ENCODE measurements at regions not wholly inside any gene's neighbourhood (a gene's known extent, or its start where the extent isn't known, plus 50 kb on each side); places are given as distances from the start of the nearest gene placed in this dataset.

DNA sequence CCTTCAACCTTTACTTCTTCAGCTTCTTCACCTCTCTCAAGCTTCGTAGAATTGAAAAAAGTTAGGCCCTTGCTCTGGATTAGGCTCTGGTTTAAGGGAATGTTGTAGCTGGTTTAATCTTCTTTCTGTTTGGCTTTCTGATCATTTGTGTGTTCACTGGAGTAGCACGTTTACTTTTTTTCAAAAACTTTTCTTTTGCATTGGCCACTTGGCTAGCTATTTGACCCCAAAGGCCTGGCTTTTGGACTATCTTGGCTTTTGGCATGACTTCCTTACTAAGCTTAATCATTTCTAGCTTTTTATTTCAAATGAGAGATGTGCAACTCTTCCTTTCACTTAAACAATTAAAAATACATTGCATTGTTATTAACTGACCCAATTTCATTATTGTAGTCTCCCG lies 1154.8 kb upstream of the ZEB2 start:
- H2AFZ ChIP-seq (ENCODE audit: low read length): no peak overlapping the region
- ATAC-seq (no peak), DNase-seq (no peak)
- POLR2A ChIA-PET (ENCODE audit: unreplicated experiment): no interaction called here
- no peaks in the 10 kb centered on the region for H3K9me2 ChIP-seq (replicated peaks; ENCODE audit: low read length)
- H3K4me1 ChIP-seq (ENCODE audit: insufficient read depth, low read length): no peaks in the 10 kb centered on the region
- no peak overlapping the region for H3K4me3 ChIP-seq (ENCODE audit: low read length)
- no peaks in the 10 kb centered on the region for H3F3A ChIP-seq (ENCODE audit: low read length, unreplicated experiment)
- no peaks in the 10 kb centered on the region for H3K27me3 ChIP-seq (ENCODE audit: low read length)
- no peaks in the 10 kb centered on the region for H4K20me1 ChIP-seq (ENCODE audit: low read length)
- no peak overlapping the region for H3K4me2 ChIP-seq (ENCODE audit: low read length)
- H3K9ac ChIP-seq (ENCODE audit: low read length): no peak overlapping the region
- intact Hi-C loops (cut with micrococcal nuclease): no loop called here
- no TSS peak for BruUV-seq (replicated peaks)
- no peaks in the 10 kb centered on the region for H3K9me3 ChIP-seq (ENCODE audit: low read length)
- CTCF ChIA-PET: no interaction called here
- no peaks in the 10 kb centered on the region for H3K79me2 ChIP-seq (ENCODE audit: low read length)
- TF ChIP-seq, protein P1, sequence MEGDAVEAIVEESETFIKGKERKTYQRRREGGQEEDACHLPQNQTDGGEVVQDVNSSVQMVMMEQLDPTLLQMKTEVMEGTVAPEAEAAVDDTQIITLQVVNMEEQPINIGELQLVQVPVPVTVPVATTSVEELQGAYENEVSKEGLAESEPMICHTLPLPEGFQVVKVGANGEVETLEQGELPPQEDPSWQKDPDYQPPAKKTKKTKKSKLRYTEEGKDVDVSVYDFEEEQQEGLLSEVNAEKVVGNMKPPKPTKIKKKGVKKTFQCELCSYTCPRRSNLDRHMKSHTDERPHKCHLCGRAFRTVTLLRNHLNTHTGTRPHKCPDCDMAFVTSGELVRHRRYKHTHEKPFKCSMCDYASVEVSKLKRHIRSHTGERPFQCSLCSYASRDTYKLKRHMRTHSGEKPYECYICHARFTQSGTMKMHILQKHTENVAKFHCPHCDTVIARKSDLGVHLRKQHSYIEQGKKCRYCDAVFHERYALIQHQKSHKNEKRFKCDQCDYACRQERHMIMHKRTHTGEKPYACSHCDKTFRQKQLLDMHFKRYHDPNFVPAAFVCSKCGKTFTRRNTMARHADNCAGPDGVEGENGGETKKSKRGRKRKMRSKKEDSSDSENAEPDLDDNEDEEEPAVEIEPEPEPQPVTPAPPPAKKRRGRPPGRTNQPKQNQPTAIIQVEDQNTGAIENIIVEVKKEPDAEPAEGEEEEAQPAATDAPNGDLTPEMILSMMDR (conservative IDR thresholded peaks at IDR 0.05; ENCODE audit: low read depth, low read length): no peak
- no peak overlapping the region for H3K27ac ChIP-seq (ENCODE audit: low read length)
- H3K36me3 ChIP-seq (ENCODE audit: low read depth, low read length): no peaks in the 10 kb centered on the region

DNA sequence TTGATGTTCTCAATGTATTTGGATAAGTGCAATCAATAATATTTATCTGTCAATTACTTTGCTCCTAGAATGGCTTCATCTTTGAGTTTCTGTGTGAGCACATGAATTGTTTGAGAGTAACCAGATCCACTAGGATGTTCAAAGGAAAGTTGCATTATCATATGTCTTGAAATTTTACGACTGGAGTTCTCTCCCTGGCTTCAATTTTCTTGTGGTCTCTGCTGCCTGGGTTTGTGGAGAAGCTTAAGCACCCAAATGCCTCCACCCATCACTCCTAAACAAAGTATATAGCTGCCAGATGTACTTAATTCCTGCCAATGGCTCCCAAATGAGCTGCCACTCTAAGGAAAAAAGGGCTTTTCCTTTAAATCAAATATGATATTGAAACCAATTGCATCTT lies 1149.4 kb upstream of the ZEB2 start:
- Histone ChIP-seq H3K9me3 (ENCODE audit: low read length) (no peaks in the 10 kb centered on the region), H3F3A (ENCODE audit: low read length, unreplicated experiment) (no peaks in the 10 kb centered on the region), H3K4me2 (ENCODE audit: low read length) (no peak overlapping the region), H3K4me3 (ENCODE audit: low read length) (no peak overlapping the region), H2AFZ (ENCODE audit: low read length) (no peak overlapping the region), H3K27ac (ENCODE audit: low read length) (no peak overlapping the region), H3K9ac (ENCODE audit: low read length) (no peak overlapping the region), H3K36me3 (ENCODE audit: low read depth, low read length) (no peaks in the 10 kb centered on the region), H3K79me2 (ENCODE audit: low read length) (no peaks in the 10 kb centered on the region), H3K27me3 (ENCODE audit: low read length) (no peaks in the 10 kb centered on the region), H3K4me1 (ENCODE audit: insufficient read depth, low read length) (no peaks in the 10 kb centered on the region), H3K9me2 (replicated peaks; ENCODE audit: low read length) (no peaks in the 10 kb centered on the region), H4K20me1 (ENCODE audit: low read length) (no peaks in the 10 kb centered on the region)
- no peak for DNase-seq
- ChIA-PET CTCF (no interaction called here), POLR2A (ENCODE audit: unreplicated experiment) (no interaction called here)
- BruUV-seq (replicated peaks): no TSS peak
- intact Hi-C loops (cut with micrococcal nuclease): no loop called here
- TF ChIP-seq EZH2phosphoT487 (IDR thresholded peaks at IDR 0.05; ENCODE audit: borderline replicate concordance, low read length) (no peak), EZH2 (IDR thresholded peaks at IDR 0.05; ENCODE audit: low read length, unreplicated experiment) (no peak)
- TF ChIP-seq, protein P1 (conservative IDR thresholded peaks at IDR 0.05; ENCODE audit: low read depth, low read length): no peak
- ATAC-seq: no peak

DNA sequence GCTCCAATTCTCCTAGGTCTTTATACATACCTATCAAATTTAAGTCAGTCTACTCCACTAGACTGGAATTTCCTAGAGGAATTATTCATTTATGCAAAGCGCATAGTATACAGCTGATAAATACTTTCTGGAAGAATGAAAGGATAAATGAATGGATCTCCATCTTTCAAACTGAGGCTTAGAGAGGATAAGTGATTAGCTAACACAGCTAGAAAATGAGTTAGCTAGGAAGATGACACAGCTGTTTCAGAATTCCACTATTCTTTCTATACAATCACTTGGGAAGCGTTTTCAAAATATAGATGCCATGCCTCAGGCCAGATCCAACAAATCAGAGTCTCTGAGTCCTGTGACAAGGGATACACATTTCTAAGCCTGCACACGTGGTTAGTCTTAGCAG lies 1146.6 kb upstream of the ZEB2 start:
- Histone ChIP-seq H3K9me3 (ENCODE audit: low read length) (no peaks in the 10 kb centered on the region), H2AFZ (ENCODE audit: low read length) (no peak overlapping the region), H3K9me2 (replicated peaks; ENCODE audit: low read length) (no peaks in the 10 kb centered on the region), H3K4me1 (ENCODE audit: insufficient read depth, low read length) (no peaks in the 10 kb centered on the region), H3K4me3 (ENCODE audit: low read length) (no peak overlapping the region), H3K4me2 (ENCODE audit: low read length) (no peak overlapping the region), H3K9ac (ENCODE audit: low read length) (no peak overlapping the region), H3K36me3 (ENCODE audit: low read depth, low read length) (no peaks in the 10 kb centered on the region), H3K27ac (ENCODE audit: low read length) (no peak overlapping the region), H3K27me3 (ENCODE audit: low read length) (no peaks in the 10 kb centered on the region), H3F3A (ENCODE audit: low read length, unreplicated experiment) (no peaks in the 10 kb centered on the region), H4K20me1 (ENCODE audit: low read length) (no peaks in the 10 kb centered on the region), H3K79me2 (ENCODE audit: low read length) (no peaks in the 10 kb centered on the region)
- no TSS peak for BruUV-seq (replicated peaks)
- no peak for TF ChIP-seq EZH2 (IDR thresholded peaks at IDR 0.05; ENCODE audit: low read length, unreplicated experiment)
- TF ChIP-seq, protein P1 (conservative IDR thresholded peaks at IDR 0.05; ENCODE audit: low read depth, low read length): no peak
- no peak for DNase-seq
- POLR2A ChIA-PET (ENCODE audit: unreplicated experiment): interaction anchor here (0.6 kb wide), 1 partner anchor 183 kb away, joined by 3 read pairs; no protein-coding TSS in a partner anchor
- intact Hi-C loops (cut with micrococcal nuclease): no loop called here
- CTCF ChIA-PET: no interaction called here
- ATAC-seq: no peak

All from PC-3 (cell line).